GM21528 (cell line): ENCODE measurements at regions not wholly inside any gene's neighbourhood (a gene's known extent, or its start where the extent isn't known, plus 50 kb on each side); places are given as distances from the start of the nearest gene placed in this dataset.
"Not testable (repeated sequence)": the region's sequence is repeated elsewhere in the genome, so short reads cannot be mapped to it uniquely, and the experiment has no call there.

Experiments used
- ATAC-seq: cut with Tn5 transposase; IDR thresholded peaks from one replicate; pipeline ENCODE4 v1.9.1; 2021; ENCODE audit warnings: mild to moderate bottlenecking, moderate library complexity; ENCODE audit not compliant: unreplicated experiment, low FRiP score

- ATAC-seq = no peak
Observed at GRCh38 chr5:72599519-72600370, 92.5 kb upstream of the ZNF366 start.

- ATAC-seq = no peak
Observed at GRCh38 chr5:72599065-72599433, 91.8 kb upstream of the ZNF366 start.

GRCh38 chr5:72598401-72599064 is 91.3 kb upstream of the ZNF366 start:
- ATAC-seq = no peak

- no peak for ATAC-seq
Observed at GRCh38 chr5:72597456-72597948, 90.3 kb upstream of the ZNF366 start.

- no peak for ATAC-seq
Observed at GRCh38 chr5:72596956-72597355, 89.7 kb upstream of the ZNF366 start.

- no peak for ATAC-seq
Observed at GRCh38 chr5:72588640-72589039, 81.4 kb upstream of the ZNF366 start.

GRCh38 chr5:72587661-72588308 is 80.6 kb upstream of the ZNF366 start:
- no peak for ATAC-seq

GRCh38 chr5:72586788-72587530 is 79.7 kb upstream of the ZNF366 start:
- no peak for ATAC-seq

GRCh38 chr5:72584466-72584865 is 77.3 kb upstream of the ZNF366 start:
- no peak for ATAC-seq

GRCh38 chr5:72579290-72579689 is 72.1 kb upstream of the ZNF366 start:
- not testable (repeated sequence) for ATAC-seq

GRCh38 chr5:72572236-72572765 is 65.1 kb upstream of the ZNF366 start:
- ATAC-seq = no peak

- ATAC-seq = no peak
Observed at GRCh38 chr5:72569408-72569944, 62.3 kb upstream of the ZNF366 start.

- ATAC-seq = no peak
Observed at GRCh38 chr5:72566746-72567145, 59.5 kb upstream of the ZNF366 start.

- no peak for ATAC-seq
Observed at GRCh38 chr5:72565513-72566289, 58.5 kb upstream of the ZNF366 start.

GRCh38 chr5:72562717-72563116 is 55.5 kb upstream of the ZNF366 start:
- ATAC-seq = no peak

GRCh38 chr5:72561148-72561972 is 54.1 kb upstream of the ZNF366 start:
- no peak for ATAC-seq

GRCh38 chr5:72559866-72560766 is 52.9 kb upstream of the ZNF366 start:
- ATAC-seq = no peak
